ENCODE measurements at regions not wholly inside any gene's neighbourhood (a gene's known extent, or its start where the extent isn't known, plus 50 kb on each side); places are given as distances from the start of the nearest gene placed in this dataset.

DNA sequence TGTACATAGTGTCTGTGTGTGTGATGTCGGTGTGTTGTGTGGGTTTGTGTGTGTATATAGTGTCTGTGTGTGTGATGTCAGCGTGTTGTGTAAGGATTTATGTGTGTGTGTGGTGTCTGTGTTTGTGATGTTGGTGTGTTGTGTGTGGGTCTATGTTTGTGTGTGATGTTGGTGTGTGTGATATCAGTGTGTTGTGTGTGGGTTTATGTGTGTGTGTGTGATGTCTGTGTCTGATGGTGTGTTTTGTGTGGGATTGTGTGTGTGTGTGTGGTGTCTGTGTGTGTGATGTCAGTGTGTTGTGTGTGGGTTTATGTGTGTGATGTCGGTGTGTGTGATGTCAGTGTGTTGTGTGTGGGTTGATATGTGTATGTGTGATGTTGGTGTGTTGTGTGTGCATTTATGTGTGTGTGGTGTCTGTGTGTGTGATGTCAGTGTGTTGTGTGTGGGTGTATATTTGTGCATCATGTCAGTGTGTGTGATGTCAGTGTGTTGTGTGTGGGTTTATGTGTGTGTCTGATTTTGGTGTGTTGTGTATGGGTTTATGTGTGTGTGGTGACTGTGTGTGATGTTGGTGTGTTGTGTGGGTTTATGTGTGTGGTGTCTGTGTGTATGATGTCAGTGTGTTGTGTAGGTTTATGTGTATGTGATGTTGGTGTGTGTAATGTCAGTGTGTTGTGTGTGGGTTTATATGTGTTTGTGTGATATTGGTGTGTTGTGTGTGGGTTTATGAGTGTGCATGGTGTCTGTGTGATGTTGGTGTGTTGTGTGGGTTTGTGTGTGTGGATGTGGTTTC is 102.4 kb upstream of the CD93 start:
- no peak overlapping the region for H3K27ac ChIP-seq
- TF ChIP-seq, protein P1, sequence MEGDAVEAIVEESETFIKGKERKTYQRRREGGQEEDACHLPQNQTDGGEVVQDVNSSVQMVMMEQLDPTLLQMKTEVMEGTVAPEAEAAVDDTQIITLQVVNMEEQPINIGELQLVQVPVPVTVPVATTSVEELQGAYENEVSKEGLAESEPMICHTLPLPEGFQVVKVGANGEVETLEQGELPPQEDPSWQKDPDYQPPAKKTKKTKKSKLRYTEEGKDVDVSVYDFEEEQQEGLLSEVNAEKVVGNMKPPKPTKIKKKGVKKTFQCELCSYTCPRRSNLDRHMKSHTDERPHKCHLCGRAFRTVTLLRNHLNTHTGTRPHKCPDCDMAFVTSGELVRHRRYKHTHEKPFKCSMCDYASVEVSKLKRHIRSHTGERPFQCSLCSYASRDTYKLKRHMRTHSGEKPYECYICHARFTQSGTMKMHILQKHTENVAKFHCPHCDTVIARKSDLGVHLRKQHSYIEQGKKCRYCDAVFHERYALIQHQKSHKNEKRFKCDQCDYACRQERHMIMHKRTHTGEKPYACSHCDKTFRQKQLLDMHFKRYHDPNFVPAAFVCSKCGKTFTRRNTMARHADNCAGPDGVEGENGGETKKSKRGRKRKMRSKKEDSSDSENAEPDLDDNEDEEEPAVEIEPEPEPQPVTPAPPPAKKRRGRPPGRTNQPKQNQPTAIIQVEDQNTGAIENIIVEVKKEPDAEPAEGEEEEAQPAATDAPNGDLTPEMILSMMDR (conservative IDR thresholded peaks at IDR 0.05), result no peak
- TF ChIP-seq ZFX (IDR thresholded peaks at IDR 0.05), result no peak

DNA sequence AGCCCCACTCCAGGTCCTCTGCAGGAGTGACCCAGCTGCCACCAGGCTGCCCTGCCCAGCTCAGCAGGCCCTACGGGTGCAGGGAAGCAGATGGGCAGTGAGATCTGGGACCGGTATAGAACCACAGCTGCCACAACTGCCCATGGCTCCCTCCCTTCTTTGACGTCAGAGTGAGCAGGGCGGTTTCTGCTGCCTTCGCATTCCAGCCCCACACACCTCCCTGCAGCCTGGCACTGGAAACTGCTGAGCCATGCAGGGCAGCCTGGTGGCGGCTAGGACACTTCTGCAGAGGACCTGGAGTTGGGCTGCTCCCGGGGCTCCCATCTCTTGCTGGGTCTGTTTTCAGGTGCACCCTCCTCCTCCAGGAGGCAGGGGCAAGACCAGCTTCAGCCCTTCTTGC is 101.6 kb upstream of the CD93 start:
- H3K27ac ChIP-seq, result no peak overlapping the region
- TF ChIP-seq ZFX (IDR thresholded peaks at IDR 0.05), result no peak
- TF ChIP-seq, protein P1 (conservative IDR thresholded peaks at IDR 0.05), result no peak

DNA sequence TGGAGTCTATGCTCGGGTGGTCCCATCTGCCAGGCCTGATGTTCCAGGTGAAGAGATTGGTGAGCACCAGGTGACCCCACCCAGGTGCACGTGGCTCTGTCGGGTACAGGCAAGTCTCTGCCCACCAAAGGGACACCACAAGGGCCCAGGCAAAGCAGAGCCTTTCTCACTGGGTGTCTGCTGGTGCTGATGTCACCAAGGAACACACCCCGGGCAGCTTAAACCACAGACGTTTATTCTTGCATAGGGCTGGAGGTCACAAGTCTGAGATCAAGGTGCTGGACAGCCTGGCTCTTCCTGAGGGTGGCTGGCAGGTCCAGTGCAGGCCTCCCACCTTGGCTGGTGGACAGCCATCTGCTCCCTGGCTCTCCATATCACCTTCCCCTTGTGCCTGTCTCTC is 100.7 kb upstream of the CD93 start:
- TF ChIP-seq ZFX (IDR thresholded peaks at IDR 0.05), result no peak
- TF ChIP-seq, protein P1 (conservative IDR thresholded peaks at IDR 0.05), result no peak
- H3K27ac ChIP-seq, result no peak overlapping the region

DNA sequence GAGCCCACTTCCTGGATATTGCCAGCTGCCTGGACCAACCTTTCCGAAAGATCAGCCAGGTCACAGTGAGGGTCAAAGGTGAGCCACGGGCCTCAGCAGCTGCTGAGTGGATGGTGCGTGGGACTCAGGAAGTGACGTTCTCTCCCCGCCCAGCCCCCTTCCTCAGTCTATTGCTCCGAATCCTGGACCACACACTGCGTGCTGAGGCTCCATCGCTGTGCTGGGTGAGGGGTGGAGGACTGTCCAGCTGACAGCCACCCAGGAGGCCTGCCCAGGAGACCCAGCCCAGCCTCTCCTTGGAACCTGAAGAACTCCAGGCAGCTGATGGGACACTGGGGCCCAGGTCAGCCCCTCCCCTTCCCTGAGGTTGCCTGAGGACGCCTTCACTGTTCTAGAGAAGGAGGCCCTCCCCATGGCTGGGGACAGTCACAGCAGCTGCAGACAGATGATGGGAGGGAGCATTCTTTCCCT is 94.4 kb upstream of the CD93 start:
- no peak overlapping the region for H3K27ac ChIP-seq
- TF ChIP-seq, protein P1 (conservative IDR thresholded peaks at IDR 0.05), result no peak
- TF ChIP-seq ZFX (IDR thresholded peaks at IDR 0.05), result no peak

DNA sequence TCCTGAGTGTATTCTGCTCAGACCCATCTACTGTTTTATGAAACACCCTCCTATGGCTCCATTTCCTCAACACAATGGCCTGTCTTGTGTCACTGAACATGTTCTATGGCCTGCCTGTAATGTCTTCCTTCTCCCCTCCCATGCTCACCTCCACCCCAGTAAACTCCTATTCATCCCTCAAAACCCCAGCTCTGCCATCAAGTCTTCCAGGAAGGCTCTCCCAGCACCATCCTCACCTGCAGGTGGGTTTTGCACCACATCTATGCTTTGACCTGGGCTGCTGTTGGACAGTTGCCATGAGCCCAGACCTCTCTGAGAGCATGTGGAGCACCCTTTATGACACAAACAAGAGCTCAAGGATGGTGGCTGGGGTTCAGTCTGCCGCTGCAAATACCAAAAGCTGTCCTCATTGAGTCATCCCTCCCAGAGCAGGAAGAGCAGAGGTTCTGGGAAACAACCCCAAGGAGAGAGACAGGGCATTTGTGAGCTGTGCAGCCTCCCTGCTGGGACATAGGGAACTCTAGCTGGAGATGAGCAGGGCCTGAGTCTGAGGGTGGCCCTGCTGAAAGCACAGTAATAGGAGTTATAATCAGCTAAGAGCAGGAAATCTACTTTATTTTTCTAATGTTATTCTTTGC is 93.8 kb upstream of the CD93 start:
- no peak overlapping the region for H3K27ac ChIP-seq
- TF ChIP-seq, protein P1 (conservative IDR thresholded peaks at IDR 0.05), result no peak
- no peak for TF ChIP-seq ZFX (IDR thresholded peaks at IDR 0.05)

DNA sequence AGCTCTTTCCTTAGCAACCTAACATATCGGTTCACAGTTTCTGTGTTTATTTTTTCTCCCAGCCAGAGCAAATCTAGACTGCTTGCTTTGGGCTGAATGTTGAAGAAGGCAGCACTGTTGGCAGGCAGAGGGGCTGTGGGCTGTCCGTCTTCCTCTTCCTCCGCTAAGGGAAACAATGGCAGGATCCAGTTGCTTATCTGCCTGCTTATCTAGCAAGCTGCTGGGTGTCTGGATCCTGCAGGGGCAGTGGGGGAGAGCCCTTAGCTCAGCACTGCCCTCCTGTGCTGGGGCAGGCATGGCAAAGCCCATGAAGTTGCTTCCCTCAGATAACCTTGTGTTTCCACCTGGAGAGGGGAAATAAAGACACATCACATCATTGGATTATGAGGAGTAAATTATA is 92.7 kb upstream of the CD93 start:
- H3K27ac ChIP-seq, result no peak overlapping the region
- TF ChIP-seq, protein P1 (conservative IDR thresholded peaks at IDR 0.05), result no peak
- no peak for TF ChIP-seq ZFX (IDR thresholded peaks at IDR 0.05)

DNA sequence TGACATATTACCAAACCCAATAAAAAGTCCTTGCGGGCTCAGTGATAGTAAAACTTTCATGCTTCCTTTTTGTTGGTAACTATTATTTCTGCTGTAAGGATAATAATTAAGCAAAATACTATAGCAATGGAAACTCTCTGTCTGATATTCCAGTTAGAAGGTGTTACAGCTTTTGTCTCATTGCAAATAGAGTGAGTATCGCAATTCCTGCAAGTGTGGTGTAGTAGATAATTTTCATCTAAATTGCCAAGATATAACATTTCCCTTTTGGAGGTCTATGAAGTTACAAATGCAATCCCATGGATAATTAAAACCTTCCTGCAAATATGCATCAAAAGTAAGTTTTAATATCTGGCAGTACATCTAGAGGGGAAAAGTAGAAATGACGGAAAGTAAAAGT is 88.7 kb upstream of the CD93 start:
- no peak overlapping the region for H3K27ac ChIP-seq
- no peak for TF ChIP-seq ZFX (IDR thresholded peaks at IDR 0.05)
- TF ChIP-seq, protein P1 (conservative IDR thresholded peaks at IDR 0.05), result no peak
